EL (cell line): ENCODE measurements at regions not wholly inside any gene's neighbourhood (a gene's known extent, or its start where the extent isn't known, plus 50 kb on each side); places are given as distances from the start of the nearest gene placed in this dataset.
"Not testable (repeated sequence)": the region's sequence is repeated elsewhere in the genome, so short reads cannot be mapped to it uniquely, and the experiment has no call there.

Experiments
- DNase-seq: peaks from one replicate; pipeline ENCODE4 v3.0.0-alpha.2; 2016

- DNase-seq, result no peak
These were observed 112.2 kb downstream of the DYRK2 start for GRCh38 chr12:67760586-67761275.

- no peak for DNase-seq
These were observed 113.0 kb downstream of the DYRK2 start for GRCh38 chr12:67761566-67761965.

- DNase-seq, result no peak
These were observed 115.5 kb downstream of the DYRK2 start for GRCh38 chr12:67764055-67764454.

GRCh38 chr12:67764946-67765619, 116.5 kb downstream of the DYRK2 start:
- DNase-seq, result no peak

GRCh38 chr12:67765776-67766766, 117.5 kb downstream of the DYRK2 start:
- DNase-seq, result peak; percentile 90

- peak; percentile 29 for DNase-seq
These were observed 124.0 kb downstream of the DYRK2 start for GRCh38 chr12:67772267-67773169.

GRCh38 chr12:67773896-67774295, 125.4 kb downstream of the DYRK2 start:
- DNase-seq, result no peak

GRCh38 chr12:67774983-67775587, 126.5 kb downstream of the DYRK2 start:
- peak; percentile 12 for DNase-seq

- DNase-seq, result peak; percentile 40
These were observed 132.1 kb downstream of the DYRK2 start for GRCh38 chr12:67780580-67781084.

GRCh38 chr12:67782573-67782972, 134.0 kb downstream of the DYRK2 start:
- DNase-seq, result no peak

GRCh38 chr12:67783393-67783792, 134.8 kb downstream of the DYRK2 start:
- no peak for DNase-seq

- DNase-seq, result no peak
These were observed 136.3 kb downstream of the DYRK2 start for GRCh38 chr12:67784831-67785230.

- DNase-seq, result no peak
These were observed 137.5 kb downstream of the DYRK2 start for GRCh38 chr12:67786086-67786485.

- DNase-seq, result no peak
These were observed 139.6 kb downstream of the DYRK2 start for GRCh38 chr12:67788118-67788517.

GRCh38 chr12:67789266-67789665, 140.7 kb downstream of the DYRK2 start:
- no peak for DNase-seq

- peak; percentile 22 for DNase-seq
These were observed 142.1 kb downstream of the DYRK2 start for GRCh38 chr12:67790660-67791059.

GRCh38 chr12:67791362-67791761, 142.8 kb downstream of the DYRK2 start:
- DNase-seq, result not testable (repeated sequence)

GRCh38 chr12:67792185-67792584, 143.6 kb downstream of the DYRK2 start:
- no peak for DNase-seq

- peak; percentile 57 for DNase-seq
These were observed 145.6 kb downstream of the DYRK2 start for GRCh38 chr12:67794161-67794560.

GRCh38 chr12:67795236-67795635, 146.7 kb downstream of the DYRK2 start:
- no peak for DNase-seq

GRCh38 chr12:67797185-67797741, 148.7 kb downstream of the DYRK2 start:
- DNase-seq, result no peak
